Activated CD4-positive, alpha-beta T cell treated with anti-CD3 and anti-CD28 coated beads for 48 hours (primary cell): ENCODE measurements at regions not wholly inside any gene's neighbourhood (a gene's known extent, or its start where the extent isn't known, plus 50 kb on each side); places are given as distances from the start of the nearest gene placed in this dataset.

Source experiments
- DNase-seq: peaks from one replicate; pipeline ENCODE4 v3.0.0-alpha.2; 2020

- no peak for DNase-seq
Measured at GRCh38 chr4:136637071-136637777, 895.1 kb downstream of the PCDH18 start.

DNA sequence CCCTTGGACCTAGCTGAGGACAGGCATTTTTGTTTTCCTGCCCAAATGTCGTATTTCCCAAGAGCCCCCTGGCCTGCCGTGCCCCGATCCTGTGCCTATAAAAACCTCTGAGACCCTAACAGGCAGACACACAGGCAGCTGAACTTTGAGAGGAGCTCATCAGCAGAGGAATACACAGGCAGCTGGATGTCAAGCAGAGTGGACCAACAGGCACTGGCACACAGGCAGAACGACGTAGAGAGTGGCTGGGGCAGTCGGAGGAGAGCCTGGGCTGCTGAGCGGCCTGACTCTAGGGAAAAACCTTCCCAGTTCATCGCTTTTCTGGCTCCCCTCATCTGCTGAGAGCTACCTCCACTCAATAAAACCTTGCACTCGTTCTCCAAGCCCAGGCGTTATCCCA is 896.1 kb downstream of the PCDH18 start:
- no peak for DNase-seq

GRCh38 chr4:136634121-136634520 is 898.2 kb downstream of the PCDH18 start:
- no peak for DNase-seq

GRCh38 chr4:136599890-136600289 is 932.4 kb downstream of the PCDH18 start:
- no peak for DNase-seq

DNA sequence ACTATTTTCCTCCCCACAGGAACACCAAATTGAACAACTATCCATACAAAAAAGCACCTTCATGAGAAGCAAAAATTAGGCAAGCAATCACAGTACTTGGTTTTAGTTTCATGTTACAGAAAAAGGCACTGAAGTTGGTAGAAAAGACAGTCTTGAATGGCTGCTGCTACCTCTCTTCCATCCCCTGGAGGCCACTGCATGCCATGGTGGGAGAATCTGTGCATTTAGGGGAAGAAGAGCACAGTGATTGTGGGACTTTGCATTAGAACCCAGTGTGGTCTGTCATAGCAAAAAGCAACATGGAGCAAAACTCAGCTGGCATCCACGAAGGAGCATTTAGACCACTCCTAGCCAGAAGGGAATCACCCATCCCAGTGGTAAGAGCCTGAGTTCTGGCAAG is 941.9 kb downstream of the PCDH18 start:
- no peak for DNase-seq

- no peak for DNase-seq
Measured at GRCh38 chr4:136583567-136583966, 948.7 kb downstream of the PCDH18 start.

DNA sequence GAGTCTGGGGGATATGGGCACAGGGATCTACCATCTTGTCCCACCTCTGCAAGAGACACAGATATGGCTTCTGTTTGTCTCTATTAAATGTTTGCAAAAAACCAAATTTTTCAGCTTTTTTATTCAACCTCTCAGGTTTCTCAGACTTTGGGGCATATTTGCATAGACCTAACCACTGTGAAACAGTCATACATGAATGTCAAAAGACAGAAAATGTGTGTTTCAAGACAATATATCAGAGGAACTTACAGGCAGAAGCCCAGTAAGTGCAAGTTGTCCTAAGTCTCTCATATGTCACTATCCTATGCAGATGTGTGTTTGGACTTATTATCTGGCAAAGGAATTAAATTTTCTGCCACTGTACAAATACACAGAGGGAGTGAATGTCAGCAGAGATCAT is 951.2 kb downstream of the PCDH18 start:
- DNase-seq, result no peak

GRCh38 chr4:136575146-136575545 is 957.1 kb downstream of the PCDH18 start:
- DNase-seq, result no peak

- DNase-seq, result no peak
Measured at GRCh38 chr4:136573460-136573859, 958.8 kb downstream of the PCDH18 start.

- DNase-seq, result no peak
Measured at GRCh38 chr4:136571315-136571714, 961.0 kb downstream of the PCDH18 start.

- DNase-seq, result no peak
Measured at GRCh38 chr4:136562834-136563233, 969.5 kb downstream of the PCDH18 start.

GRCh38 chr4:136558940-136559494 is 973.3 kb downstream of the PCDH18 start:
- no peak for DNase-seq

GRCh38 chr4:136557396-136557795 is 974.9 kb downstream of the PCDH18 start:
- no peak for DNase-seq

- no peak for DNase-seq
Measured at GRCh38 chr4:136554033-136554432, 978.3 kb downstream of the PCDH18 start.

DNA sequence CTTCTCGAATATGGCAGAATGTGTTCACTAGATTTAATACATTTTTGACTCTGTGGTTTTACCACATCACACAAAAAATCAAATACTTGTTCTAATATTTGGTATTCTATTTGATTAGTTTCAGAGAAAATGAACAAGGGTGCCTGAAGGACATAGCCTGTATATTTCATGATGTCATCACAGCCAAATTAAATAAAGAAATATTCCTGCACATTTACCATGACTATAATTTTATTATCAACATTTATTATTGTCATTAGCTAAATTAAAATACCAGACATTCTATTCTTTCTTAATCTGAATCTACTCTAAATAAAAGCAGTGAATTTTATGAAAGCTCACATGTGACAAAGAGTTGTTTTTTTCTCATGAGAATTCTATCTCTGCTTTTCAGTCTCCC is 980.5 kb downstream of the PCDH18 start:
- no peak for DNase-seq

DNA sequence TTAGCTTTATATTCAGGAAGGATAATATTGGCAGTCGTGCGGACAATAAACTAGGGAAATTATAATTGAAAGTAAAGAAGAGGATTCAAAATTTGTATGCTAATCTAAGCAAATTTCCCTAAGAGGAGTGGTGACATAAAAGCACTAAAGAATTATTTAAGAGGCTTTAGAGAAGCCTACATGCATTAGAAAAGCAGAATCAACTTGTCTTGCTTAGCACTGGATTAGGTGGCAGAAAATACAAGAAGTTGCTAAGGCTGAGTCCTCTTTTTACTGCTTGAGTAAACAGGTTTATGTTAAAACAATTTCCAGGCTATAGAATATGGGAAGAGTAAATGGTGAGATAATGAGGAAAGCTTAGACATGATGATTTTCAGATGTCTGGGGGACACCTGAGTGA is 991.5 kb downstream of the PCDH18 start:
- DNase-seq, result no peak

GRCh38 chr4:136528131-136528530 is 1004.2 kb downstream of the PCDH18 start:
- DNase-seq, result no peak

GRCh38 chr4:136526517-136526916 is 1005.8 kb downstream of the PCDH18 start:
- no peak for DNase-seq

GRCh38 chr4:136524039-136524438 is 1008.3 kb downstream of the PCDH18 start:
- no peak for DNase-seq

DNA sequence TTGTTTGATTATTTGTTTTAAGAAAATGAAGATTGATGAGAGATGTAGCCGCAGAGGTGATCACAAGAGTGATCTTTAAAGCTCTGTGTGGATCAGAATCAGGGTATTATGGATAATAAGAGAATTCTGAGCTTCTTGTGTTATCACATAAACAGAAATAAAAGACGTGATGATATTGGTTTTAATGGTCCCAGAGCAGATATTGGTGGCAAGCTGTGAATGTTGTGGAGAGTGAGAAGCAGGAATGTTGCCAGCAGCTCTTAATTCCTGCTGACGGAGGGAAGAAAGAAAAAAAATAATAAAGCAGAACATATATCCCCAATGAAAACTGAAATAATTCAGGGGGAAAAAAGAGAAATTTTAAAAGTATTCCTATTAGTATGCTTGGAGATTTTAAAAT is 1015.9 kb downstream of the PCDH18 start:
- no peak for DNase-seq

GRCh38 chr4:136505020-136505419 is 1027.3 kb downstream of the PCDH18 start:
- no peak for DNase-seq

GRCh38 chr4:136495851-136496250 is 1036.4 kb downstream of the PCDH18 start:
- no peak for DNase-seq

DNA sequence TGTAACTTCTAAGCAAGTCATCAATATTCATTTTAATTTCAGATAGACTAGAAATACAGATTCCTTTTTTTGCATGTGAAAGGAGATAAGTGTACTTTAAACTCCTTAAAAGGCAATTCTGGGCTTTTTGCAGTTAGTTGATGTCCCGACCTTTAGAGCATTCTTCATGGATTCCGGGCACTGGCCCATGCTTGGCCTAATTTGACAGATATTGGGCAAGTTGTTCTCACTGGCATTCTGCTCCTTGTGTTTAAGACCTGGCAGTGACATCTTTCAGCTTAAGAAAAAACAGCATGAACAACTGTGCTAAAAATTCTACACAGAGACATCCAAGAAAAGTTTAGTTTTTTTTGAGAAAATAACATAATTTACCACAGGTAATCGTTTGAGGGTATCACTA is 1037.2 kb downstream of the PCDH18 start:
- DNase-seq, result no peak

GRCh38 chr4:136489101-136489500 is 1043.2 kb downstream of the PCDH18 start:
- DNase-seq, result no peak

DNA sequence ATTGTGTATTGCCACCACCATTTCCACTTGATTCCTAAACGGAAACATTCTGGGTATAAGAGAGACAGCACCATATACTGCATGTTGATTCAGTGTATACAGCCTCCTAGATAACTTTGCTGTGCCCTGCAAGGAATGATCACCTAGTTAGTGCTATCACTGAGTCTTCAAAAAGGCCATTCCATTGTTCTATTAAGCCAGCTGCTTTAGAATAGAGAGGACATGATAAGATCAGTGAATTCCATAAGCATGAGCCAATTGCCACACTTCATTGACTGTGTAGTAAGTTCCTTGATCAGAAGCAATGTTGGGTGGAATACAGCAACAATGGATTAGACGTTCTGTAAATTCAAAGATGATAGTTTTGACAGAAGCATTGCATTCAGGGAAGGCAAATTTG is 1047.3 kb downstream of the PCDH18 start:
- DNase-seq, result no peak
